HG03571 (cell line): ENCODE measurements at regions not wholly inside any gene's neighbourhood (a gene's known extent, or its start where the extent isn't known, plus 50 kb on each side); places are given as distances from the start of the nearest gene placed in this dataset.
"Not testable (repeated sequence)": the region's sequence is repeated elsewhere in the genome, so short reads cannot be mapped to it uniquely, and the experiment has no call there.

Experiments used
- ATAC-seq: cut with Tn5 transposase; IDR thresholded peaks from one replicate; pipeline ENCODE4 v1.9.1; 2021; ENCODE audit not compliant: unreplicated experiment

DNA sequence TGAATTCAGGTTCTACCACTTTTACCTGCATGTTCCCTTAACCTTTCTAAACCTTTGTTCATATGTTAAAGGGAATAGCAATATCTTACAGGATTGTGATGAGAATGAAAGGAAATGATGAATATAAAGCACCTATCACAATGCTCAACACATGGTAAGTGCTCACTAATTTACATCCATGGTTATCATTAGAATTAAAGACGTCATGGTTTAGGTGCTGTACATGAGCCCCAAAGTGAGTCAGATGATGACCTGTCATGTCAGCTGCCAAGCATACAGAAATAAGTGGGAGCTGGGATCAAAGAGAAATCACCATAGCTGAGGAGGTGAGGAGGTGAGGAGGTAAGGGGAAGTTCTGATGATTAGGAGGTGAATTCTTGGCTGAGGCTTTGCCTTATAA lies 135.9 kb upstream of the ATP2B1 start:
- no peak for ATAC-seq

- ATAC-seq = no peak
Observed at GRCh38 chr12:89840162-89840922, 131.7 kb upstream of the ATP2B1 start.

GRCh38 chr12:89839444-89839843 lies 130.8 kb upstream of the ATP2B1 start:
- no peak for ATAC-seq

DNA sequence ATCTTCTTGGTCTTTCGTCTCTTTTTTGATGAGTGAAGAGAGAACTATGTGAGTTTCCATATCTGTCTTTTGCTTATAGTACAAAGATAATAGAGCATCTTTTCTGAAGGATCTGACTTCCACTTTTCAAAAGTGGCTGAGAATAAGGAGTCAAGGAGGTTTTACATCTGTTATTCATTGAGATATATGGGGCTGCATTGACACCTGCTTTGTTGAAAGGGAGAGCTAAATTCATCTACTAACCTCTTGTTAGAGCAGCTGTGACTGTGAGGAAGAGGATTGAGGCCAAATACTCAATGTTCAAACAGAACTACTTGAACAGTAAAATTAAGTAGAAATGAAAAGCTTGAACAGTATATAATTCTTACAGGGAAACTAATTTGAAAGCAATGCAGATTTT lies 130.2 kb upstream of the ATP2B1 start:
- no peak for ATAC-seq

DNA sequence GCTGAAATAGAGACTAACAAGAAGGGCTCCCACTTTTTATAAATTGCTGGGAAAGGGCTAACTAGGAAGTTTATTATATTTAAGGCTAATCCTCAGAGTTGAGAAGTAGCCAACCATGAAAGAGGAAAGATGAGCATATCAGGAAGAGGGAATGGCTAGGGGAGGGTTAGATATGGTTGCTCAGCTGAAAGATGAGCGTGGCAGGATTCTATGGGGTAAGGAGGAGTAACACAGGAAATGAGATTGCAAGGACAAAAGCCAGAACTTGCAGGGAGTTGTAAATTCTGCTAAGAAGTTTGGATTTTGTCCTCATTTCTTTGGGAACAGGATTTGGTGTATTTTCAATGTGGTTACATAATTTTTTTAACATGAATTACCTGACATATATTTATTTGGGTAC lies 127.4 kb upstream of the ATP2B1 start:
- no peak for ATAC-seq

DNA sequence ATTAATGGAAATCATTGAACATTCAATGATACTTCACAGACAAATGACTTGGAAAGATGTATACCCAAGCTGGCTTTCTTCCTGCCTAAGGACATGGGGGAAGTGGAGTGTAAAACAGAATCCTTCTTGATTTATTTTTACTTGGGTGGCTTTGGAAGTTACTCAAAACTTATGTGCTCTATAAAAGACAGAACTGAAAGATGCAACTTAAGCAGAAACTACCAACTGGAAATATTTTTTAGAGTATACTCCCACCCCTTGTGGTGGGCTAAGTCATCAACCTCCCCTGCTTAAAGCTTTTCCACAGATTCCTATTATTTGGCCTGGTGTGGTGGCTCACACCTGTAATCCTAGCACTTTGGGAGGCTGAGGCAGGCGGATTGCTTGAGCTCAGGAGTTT lies 126.0 kb upstream of the ATP2B1 start:
- ATAC-seq = no peak

- ATAC-seq = no peak
Observed at GRCh38 chr12:89833337-89834252, 125.0 kb upstream of the ATP2B1 start.

GRCh38 chr12:89832336-89832735 lies 123.7 kb upstream of the ATP2B1 start:
- ATAC-seq = no peak

GRCh38 chr12:89831310-89832095 lies 122.9 kb upstream of the ATP2B1 start:
- ATAC-seq = no peak

DNA sequence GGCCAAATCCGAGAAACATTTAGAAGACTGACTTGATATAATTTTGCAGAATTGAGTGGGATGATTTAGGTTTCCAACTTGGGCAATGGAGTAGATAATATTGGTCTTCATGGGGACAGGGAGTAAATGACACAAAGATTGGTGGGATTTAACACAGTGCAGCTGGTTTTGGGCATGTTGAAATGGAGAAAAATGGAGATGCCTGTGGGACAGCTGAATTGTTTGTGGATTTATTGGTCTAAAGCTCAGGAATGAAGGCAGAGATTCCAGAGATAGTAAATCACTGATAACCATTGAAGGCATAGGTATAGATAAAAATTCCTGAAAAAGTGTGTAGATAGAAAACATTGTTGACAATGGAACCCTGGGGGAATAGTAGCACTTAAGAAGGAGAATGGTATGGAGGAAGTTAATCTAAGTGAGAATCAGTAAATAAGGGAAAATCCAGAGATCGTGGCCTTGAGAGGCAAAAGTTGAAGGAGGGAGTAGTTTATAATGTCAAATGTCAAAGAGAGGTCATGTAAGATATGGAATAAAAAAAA lies 120.9 kb upstream of the ATP2B1 start:
- ATAC-seq = no peak

- no peak for ATAC-seq
Observed at GRCh38 chr12:89828575-89828974, 119.9 kb upstream of the ATP2B1 start.

- no peak for ATAC-seq
Observed at GRCh38 chr12:89827592-89827991, 119.0 kb upstream of the ATP2B1 start.

- ATAC-seq = no peak
Observed at GRCh38 chr12:89826468-89826867, 117.8 kb upstream of the ATP2B1 start.

DNA sequence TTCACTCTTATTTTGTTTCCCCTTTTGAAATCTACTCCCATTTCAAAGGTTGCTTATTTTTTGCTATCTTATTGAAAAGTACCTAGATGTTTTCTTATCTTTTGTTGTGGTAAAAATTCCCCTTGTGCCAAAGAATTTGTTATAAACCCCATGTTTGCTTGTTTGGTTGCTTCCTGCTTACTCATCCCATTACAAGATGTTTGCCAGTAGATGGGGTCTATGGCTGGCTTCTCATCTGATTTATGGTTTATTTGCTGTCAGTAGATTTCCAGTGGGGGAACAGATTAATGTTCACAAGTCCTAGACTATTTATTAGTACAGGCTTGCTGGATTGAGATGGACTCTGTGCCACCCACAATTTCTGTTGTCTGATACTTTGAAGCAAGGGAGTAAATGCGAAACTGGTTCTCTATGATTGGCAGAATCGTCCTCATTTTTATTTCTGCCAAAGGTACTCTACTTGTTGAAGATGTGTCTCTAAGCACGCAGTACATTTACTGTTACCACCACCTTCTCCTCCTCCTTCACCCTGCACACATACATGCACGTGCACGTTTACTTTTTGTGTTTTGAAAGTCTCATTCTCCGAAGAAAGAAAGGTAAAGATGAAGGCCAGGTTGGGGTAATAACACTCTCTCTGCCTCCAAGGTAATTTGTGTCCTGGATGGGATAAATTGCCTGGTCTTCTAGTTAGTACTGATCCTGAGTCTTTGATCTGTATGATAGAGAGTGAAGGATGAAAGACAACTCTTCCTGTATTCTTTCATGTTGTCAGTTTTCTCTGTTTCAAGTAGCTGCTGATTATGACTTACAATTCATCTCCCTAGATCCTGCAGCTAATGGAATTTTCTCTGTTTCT lies 117.2 kb upstream of the ATP2B1 start:
- no peak for ATAC-seq

DNA sequence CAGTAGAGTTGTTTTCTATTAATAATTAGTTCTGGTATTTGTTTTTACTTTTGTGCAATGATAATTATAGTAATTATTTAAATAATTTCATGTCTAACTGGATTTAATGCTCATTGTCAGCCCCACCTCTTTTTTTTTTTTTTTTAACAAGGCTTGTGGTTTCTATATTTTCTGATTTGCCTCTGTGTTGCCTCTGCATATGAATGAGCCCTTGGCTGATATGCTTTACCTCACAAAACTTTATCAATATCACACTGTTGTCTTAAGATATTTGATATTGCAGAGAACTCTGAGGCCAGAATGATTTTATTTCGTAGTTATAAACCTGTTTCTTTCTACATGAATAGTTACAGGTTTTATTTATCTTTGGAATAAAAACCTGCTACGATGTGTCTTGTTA lies 116.2 kb upstream of the ATP2B1 start:
- no peak for ATAC-seq

DNA sequence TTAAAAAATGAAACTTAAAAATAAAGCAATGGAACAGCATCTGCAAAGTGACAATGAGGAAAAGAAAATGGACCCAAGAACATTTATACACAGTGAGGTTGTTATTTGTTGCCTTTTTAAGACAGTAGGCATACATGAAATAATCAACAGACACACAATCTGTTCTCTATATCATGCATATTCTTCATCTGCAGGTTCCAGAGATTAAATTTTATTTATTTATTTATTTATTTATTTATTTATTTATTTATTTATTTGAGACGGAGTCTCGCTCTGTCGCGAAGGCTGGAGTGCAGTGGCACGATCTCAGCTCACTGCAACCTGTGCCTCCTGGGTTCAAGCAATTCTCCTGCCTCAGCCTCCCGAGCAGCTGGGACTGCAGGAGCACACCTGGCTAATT lies 114.4 kb upstream of the ATP2B1 start:
- ATAC-seq = not testable (repeated sequence)

DNA sequence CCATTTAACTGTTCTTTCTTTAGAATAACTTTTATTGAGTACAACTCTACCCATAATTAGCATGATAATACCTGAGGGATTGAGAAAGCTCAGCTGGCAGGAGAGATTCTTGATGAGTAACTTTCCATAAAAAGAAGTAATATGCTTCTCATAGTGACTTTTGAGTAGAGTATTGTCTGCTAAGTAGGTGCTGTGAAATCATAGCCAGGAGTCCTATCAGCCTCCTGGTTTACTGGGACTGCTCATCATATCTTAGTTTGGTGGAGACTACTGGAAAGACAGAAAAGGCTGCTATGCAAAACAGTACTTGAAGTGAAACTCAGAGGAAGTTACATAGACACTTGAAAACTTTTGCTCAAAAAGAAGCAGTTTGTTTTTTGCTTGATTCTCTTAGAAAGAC lies 113.3 kb upstream of the ATP2B1 start:
- ATAC-seq = no peak

GRCh38 chr12:89817501-89818226 lies 109.0 kb upstream of the ATP2B1 start:
- ATAC-seq = no peak

GRCh38 chr12:89815225-89815624 lies 106.6 kb upstream of the ATP2B1 start:
- no peak for ATAC-seq

- no peak for ATAC-seq
Observed at GRCh38 chr12:89803412-89803811, 94.8 kb upstream of the ATP2B1 start.
